ENCODE measurements at regions not wholly inside any gene's neighbourhood (a gene's known extent, or its start where the extent isn't known, plus 50 kb on each side); places are given as distances from the start of the nearest gene placed in this dataset.

GRCh38 chr9:108397286-108397685 lies 458.5 kb downstream of the ACTL7B start:
- Histone ChIP-seq H3K27me3 (ENCODE audit: control insufficient read depth, insufficient read depth, low read length) (no peaks in the 10 kb centered on the region), H3K23ac (ENCODE audit: low read depth, low read length) (no peak overlapping the region), H3K4me3 (ENCODE audit: insufficient read depth, low read depth, low read length) (no peak overlapping the region), H2BK15ac (ENCODE audit: low read depth, low read length) (no peak overlapping the region), H3K36me3 (ENCODE audit: control insufficient read depth, insufficient read depth, low read length) (no peaks in the 10 kb centered on the region), H4K8ac (ENCODE audit: low read depth in 2 of 2, low read length in 2 of 2) (no peak overlapping the region), H3K9ac (ENCODE audit: low read depth, low read length) (no peak overlapping the region), H3K4ac (ENCODE audit: low read depth, low read length) (no peak overlapping the region), H2BK5ac (ENCODE audit: low read depth, low read length, poor library complexity, severe bottlenecking) (no peak overlapping the region), H4K20me1 (ENCODE audit: insufficient read depth, low read length) (no peaks in the 10 kb centered on the region), H2AK5ac (ENCODE audit: low read depth, low read length) (no peak overlapping the region), H4K91ac (ENCODE audit: insufficient read depth, low read depth, low read length) (no peak overlapping the region), H2BK120ac (ENCODE audit: low read depth, low read length) (no peak overlapping the region), H3K4me1 (ENCODE audit: control insufficient read depth, insufficient read depth, low read length) (no peaks in the 10 kb centered on the region), H3K4me2 (ENCODE audit: low read depth, low read length) (no peak overlapping the region), H3K79me1 (ENCODE audit: low read depth in 1 of 2, low read length in 2 of 2) (no peaks in the 10 kb centered on the region), H3K18ac (ENCODE audit: low read depth, low read length) (no peak overlapping the region), H3K9me1 (ENCODE audit: insufficient read depth, low read length) (no peaks in the 10 kb centered on the region), H3K27ac (ENCODE audit: insufficient read depth, low read length) (no peak overlapping the region), H3K56ac (ENCODE audit: extremely low read depth, insufficient read depth, low read length) (no peak overlapping the region), H2BK20ac (ENCODE audit: low read depth, low read length) (no peak overlapping the region), H3K9me3 (ENCODE audit: control insufficient read depth, insufficient read depth, low read length) (peaks cover 2% of the 10 kb centered on the region; the same call in 1 of the 2 replicates), H4K5ac (ENCODE audit: low read depth, low read length) (no peak overlapping the region), H3K14ac (replicated peaks; ENCODE audit: low read depth, low read length) (no peak overlapping the region), H2AK9ac (replicated peaks; ENCODE audit: low read depth, low read length, poor library complexity) (no peak overlapping the region), H2AFZ (replicated peaks; ENCODE audit: low read length, poor library complexity) (no peak overlapping the region)
- ATAC-seq (ENCODE audit: low read depth) (no peak), DNase-seq (no peak)
- intact Hi-C loops (cut with micrococcal nuclease) (loop anchor here (5.0 kb wide), 1 partner anchor 95 kb away; no protein-coding TSS in a partner anchor), in situ Hi-C loops (cut with MboI; ENCODE audit: low sequenced_read_pairs) (no loop called here), dilution Hi-C loops (cut with HindIII; ENCODE audit: low sequenced_read_pairs, unreplicated experiment) (no loop called here)
- POLR2A ChIA-PET (ENCODE audit: unreplicated experiment): no interaction called here
- TF ChIP-seq RFX5 (IDR thresholded peaks at IDR 0.05; ENCODE audit: low read depth, low read length) (no peak), MAFK (IDR thresholded peaks at IDR 0.05; ENCODE audit: low read depth, low read length) (no peak), BHLHE40 (IDR thresholded peaks at IDR 0.05; ENCODE audit: low read depth, low read length) (no peak), FOS (IDR thresholded peaks at IDR 0.05; ENCODE audit: low read depth, low read length) (no peak), RAD21 (IDR thresholded peaks at IDR 0.05; ENCODE audit: low read length) (no peak), POLR2A (IDR thresholded peaks at IDR 0.05; ENCODE audit: low read depth, low read length) (no peak), CHD1 (IDR thresholded peaks at IDR 0.05; ENCODE audit: low read depth, low read length) (no peak), MXI1 (IDR thresholded peaks at IDR 0.05; ENCODE audit: borderline replicate concordance, low read depth, low read length) (no peak), NFE2L2 (IDR thresholded peaks at IDR 0.05; ENCODE audit: low read depth, low read length) (no peak), RCOR1 (IDR thresholded peaks at IDR 0.05; ENCODE audit: insufficient replicate concordance, low read length) (no peak), SMC3 (IDR thresholded peaks at IDR 0.05; ENCODE audit: low read depth, low read length) (no peak), CEBPB (IDR thresholded peaks at IDR 0.05; ENCODE audit: low read depth, low read length) (no peak), MAZ (IDR thresholded peaks at IDR 0.05; ENCODE audit: borderline replicate concordance, low read depth, low read length) (no peak)
- TF ChIP-seq, protein P1, sequence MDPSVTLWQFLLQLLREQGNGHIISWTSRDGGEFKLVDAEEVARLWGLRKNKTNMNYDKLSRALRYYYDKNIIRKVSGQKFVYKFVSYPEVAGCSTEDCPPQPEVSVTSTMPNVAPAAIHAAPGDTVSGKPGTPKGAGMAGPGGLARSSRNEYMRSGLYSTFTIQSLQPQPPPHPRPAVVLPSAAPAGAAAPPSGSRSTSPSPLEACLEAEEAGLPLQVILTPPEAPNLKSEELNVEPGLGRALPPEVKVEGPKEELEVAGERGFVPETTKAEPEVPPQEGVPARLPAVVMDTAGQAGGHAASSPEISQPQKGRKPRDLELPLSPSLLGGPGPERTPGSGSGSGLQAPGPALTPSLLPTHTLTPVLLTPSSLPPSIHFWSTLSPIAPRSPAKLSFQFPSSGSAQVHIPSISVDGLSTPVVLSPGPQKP (IDR thresholded peaks at IDR 0.05; ENCODE audit: borderline replicate concordance, low read depth, low read length): no peak
- TF ChIP-seq, protein P2, sequence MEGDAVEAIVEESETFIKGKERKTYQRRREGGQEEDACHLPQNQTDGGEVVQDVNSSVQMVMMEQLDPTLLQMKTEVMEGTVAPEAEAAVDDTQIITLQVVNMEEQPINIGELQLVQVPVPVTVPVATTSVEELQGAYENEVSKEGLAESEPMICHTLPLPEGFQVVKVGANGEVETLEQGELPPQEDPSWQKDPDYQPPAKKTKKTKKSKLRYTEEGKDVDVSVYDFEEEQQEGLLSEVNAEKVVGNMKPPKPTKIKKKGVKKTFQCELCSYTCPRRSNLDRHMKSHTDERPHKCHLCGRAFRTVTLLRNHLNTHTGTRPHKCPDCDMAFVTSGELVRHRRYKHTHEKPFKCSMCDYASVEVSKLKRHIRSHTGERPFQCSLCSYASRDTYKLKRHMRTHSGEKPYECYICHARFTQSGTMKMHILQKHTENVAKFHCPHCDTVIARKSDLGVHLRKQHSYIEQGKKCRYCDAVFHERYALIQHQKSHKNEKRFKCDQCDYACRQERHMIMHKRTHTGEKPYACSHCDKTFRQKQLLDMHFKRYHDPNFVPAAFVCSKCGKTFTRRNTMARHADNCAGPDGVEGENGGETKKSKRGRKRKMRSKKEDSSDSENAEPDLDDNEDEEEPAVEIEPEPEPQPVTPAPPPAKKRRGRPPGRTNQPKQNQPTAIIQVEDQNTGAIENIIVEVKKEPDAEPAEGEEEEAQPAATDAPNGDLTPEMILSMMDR (conservative IDR thresholded peaks at IDR 0.05; ENCODE audit: low read depth, low read length): no peak
- TF ChIP-seq, protein P3, sequence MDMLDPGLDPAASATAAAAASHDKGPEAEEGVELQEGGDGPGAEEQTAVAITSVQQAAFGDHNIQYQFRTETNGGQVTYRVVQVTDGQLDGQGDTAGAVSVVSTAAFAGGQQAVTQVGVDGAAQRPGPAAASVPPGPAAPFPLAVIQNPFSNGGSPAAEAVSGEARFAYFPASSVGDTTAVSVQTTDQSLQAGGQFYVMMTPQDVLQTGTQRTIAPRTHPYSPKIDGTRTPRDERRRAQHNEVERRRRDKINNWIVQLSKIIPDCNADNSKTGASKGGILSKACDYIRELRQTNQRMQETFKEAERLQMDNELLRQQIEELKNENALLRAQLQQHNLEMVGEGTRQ (IDR thresholded peaks at IDR 0.05; ENCODE audit: low read depth, low read length): no peak
- CTCF ChIA-PET: no interaction called here
- no TSS peak for BruUV-seq (replicated peaks)
